ENCODE measurements at regions not wholly inside any gene's neighbourhood (a gene's known extent, or its start where the extent isn't known, plus 50 kb on each side); places are given as distances from the start of the nearest gene placed in this dataset.
A peak's percentile ranks its signal among the peaks of the same experiment; 100 is the strongest.

- no peak for TF ChIP-seq CTCF (IDR thresholded peaks at IDR 0.05)
- Histone ChIP-seq H3K4me1 (no peaks in the 10 kb centered on the region), H3K27ac (no peak overlapping the region), H3K9me3 (no peaks in the 10 kb centered on the region), H3K4me2 (no peak overlapping the region), H3K4me3 (no peak overlapping the region)
- FAIRE-seq (no peak), ATAC-seq (no peak), DNase-seq (ENCODE audit: low read depth in 1 of 2, low spot score in 1 of 2) (no peak)
- WGBS (ENCODE audit: missing lambda C conversion rate), result 6% methylated on average over 1 of the region's 1 CpG
- ChIA-PET POLR2A (no interaction called here), CTCF (no interaction called here)
Observed at GRCh38 chr1:72362538-72362937, 80.2 kb upstream of the NEGR1 start.

- FAIRE-seq (no peak), ATAC-seq (no peak), DNase-seq (ENCODE audit: low read depth in 1 of 2, low spot score in 1 of 2) (no peak)
- no peak overlapping the region for H3K27ac ChIP-seq
- CTCF ChIA-PET, result no interaction called here
- WGBS (ENCODE audit: missing lambda C conversion rate), result 0% methylated on average over 1 of the region's 1 CpG
- H3K4me3 ChIP-seq, result no peak overlapping the region
- TF ChIP-seq JUNB (IDR thresholded peaks at IDR 0.05), result no peak
- no peak for TF ChIP-seq RNF2 (IDR thresholded peaks at IDR 0.05; ENCODE audit: borderline replicate concordance, low read depth)
- no peak for TF ChIP-seq NPAS2 (CRISPR knock-in tag; IDR thresholded peaks at IDR 0.05; ENCODE audit: borderline replicate concordance)
- TF ChIP-seq FOSB (CRISPR knock-in tag; IDR thresholded peaks at IDR 0.05), result no peak
- no peak for TF ChIP-seq EHMT2 (IDR thresholded peaks at IDR 0.05; ENCODE audit: low read depth)
- TF ChIP-seq HEYL (CRISPR knock-in tag; IDR thresholded peaks at IDR 0.05), result no peak
- H3K4me2 ChIP-seq, result no peak overlapping the region
- POLR2A ChIA-PET, result no interaction called here
- H3K4me1 ChIP-seq, result no peaks in the 10 kb centered on the region
- no peaks in the 10 kb centered on the region for H3K9me3 ChIP-seq
Observed at GRCh38 chr1:72357411-72357810, 75.1 kb upstream of the NEGR1 start.

- DNase-seq (ENCODE audit: low read depth in 1 of 2, low spot score in 1 of 2) (no peak), ATAC-seq (no peak), FAIRE-seq (no peak)
- Histone ChIP-seq H3K4me3 (no peak overlapping the region), H3K4me1 (no peaks in the 10 kb centered on the region), H3K9me3 (no peaks in the 10 kb centered on the region), H3K4me2 (no peak overlapping the region), H3K27ac (no peak overlapping the region)
- peak; percentile 57 for TF ChIP-seq MAFK (IDR thresholded peaks at IDR 0.05; ENCODE audit: partially characterized antibody)
- no peak for TF ChIP-seq JUN (IDR thresholded peaks at IDR 0.05)
- CTCF ChIA-PET, result no interaction called here
- WGBS (ENCODE audit: missing lambda C conversion rate), result 37% methylated on average over 3 of the region's 3 CpGs
- POLR2A ChIA-PET, result no interaction called here
Observed at GRCh38 chr1:72355899-72356298, 73.6 kb upstream of the NEGR1 start.

- Histone ChIP-seq H3K4me1 (no peaks in the 10 kb centered on the region), H3K27ac (no peak overlapping the region), H3K4me3 (no peak overlapping the region), H3K4me2 (no peak overlapping the region), H3K9me3 (no peaks in the 10 kb centered on the region)
- ChIA-PET POLR2A (no interaction called here), CTCF (no interaction called here)
- WGBS (ENCODE audit: missing lambda C conversion rate), result no CpG with 5 or more reads among the region's 1 CpG
- DNase-seq (ENCODE audit: low read depth in 1 of 2, low spot score in 1 of 2), result no peak
- no peak for FAIRE-seq
- no peak for ATAC-seq
- no peak for TF ChIP-seq ZNF302 (CRISPR knock-in tag; IDR thresholded peaks at IDR 0.05)
Observed at GRCh38 chr1:72341661-72342060, 59.3 kb upstream of the NEGR1 start.

GRCh38 chr1:72336776-72337175 is 54.4 kb upstream of the NEGR1 start:
- WGBS (ENCODE audit: missing lambda C conversion rate), result no CpG with 5 or more reads among the region's 1 CpG
- FAIRE-seq (no peak), ATAC-seq (no peak), DNase-seq (ENCODE audit: low read depth in 1 of 2, low spot score in 1 of 2) (no peak)
- CTCF ChIA-PET, result no interaction called here
- Histone ChIP-seq H3K9me3 (no peaks in the 10 kb centered on the region), H3K4me3 (no peak overlapping the region), H3K4me2 (no peak overlapping the region), H3K4me1 (no peaks in the 10 kb centered on the region), H3K27ac (no peak overlapping the region)
- POLR2A ChIA-PET, result no interaction called here
- TF ChIP-seq CBX8 (IDR thresholded peaks at IDR 0.05) (no peak), HDAC2 (IDR thresholded peaks at IDR 0.05) (no peak), POLR2A (IDR thresholded peaks at IDR 0.05; ENCODE audit: low read length) (no peak), HES2 (IDR thresholded peaks at IDR 0.05) (no peak), EP300 (IDR thresholded peaks at IDR 0.05) (no peak), SMC3 (IDR thresholded peaks at IDR 0.05) (no peak), REST (IDR thresholded peaks at IDR 0.05) (no peak), HOXA7 (CRISPR knock-in tag; IDR thresholded peaks at IDR 0.05) (no peak), RCOR1 (IDR thresholded peaks at IDR 0.05; ENCODE audit: low read depth, low read length) (no peak), KDM5A (IDR thresholded peaks at IDR 0.05) (no peak), BCL3 (IDR thresholded peaks at IDR 0.05) (no peak), USF2 (IDR thresholded peaks at IDR 0.05) (no peak), JUNB (IDR thresholded peaks at IDR 0.05) (no peak), ZFP36 (IDR thresholded peaks at IDR 0.05; ENCODE audit: borderline replicate concordance, partially characterized antibody) (no peak)
